ENCODE measurements at regions not wholly inside any gene's neighbourhood (a gene's known extent, or its start where the extent isn't known, plus 50 kb on each side); places are given as distances from the start of the nearest gene placed in this dataset.
"Not testable (repeated sequence)": the region's sequence is repeated elsewhere in the genome, so short reads cannot be mapped to it uniquely, and the experiment has no call there.

GRCh38 chrY:9160331-9160730 lies 176.9 kb upstream of the TSPY4 start:
- not testable (repeated sequence) for TF ChIP-seq POLR2AphosphoS5 (IDR thresholded peaks at IDR 0.05; ENCODE audit: low read depth, low read length); POLR2A (IDR thresholded peaks at IDR 0.05; ENCODE audit: low read depth, low read length); SPI1 (IDR thresholded peaks at IDR 0.05; ENCODE audit: low read depth, low read length); TAF1 (IDR thresholded peaks at IDR 0.05; ENCODE audit: low read depth, low read length); PAX5 (IDR thresholded peaks at IDR 0.05; ENCODE audit: insufficient read depth, low read length, severe bottlenecking); POU2F2 (IDR thresholded peaks at IDR 0.05; ENCODE audit: low read depth, low read length)
